Stimulated activated CD8-positive, alpha-beta memory T cell treated with anti-CD3 and anti-CD28 coated beads, Interleukin-15, amount 100 ng/mL, for 4 hours (primary cell): ENCODE measurements at regions not wholly inside any gene's neighbourhood (a gene's known extent, or its start where the extent isn't known, plus 50 kb on each side); places are given as distances from the start of the nearest gene placed in this dataset.
"Not testable (repeated sequence)": the region's sequence is repeated elsewhere in the genome, so short reads cannot be mapped to it uniquely, and the experiment has no call there.

Experiments used
- DNase-seq, 2 donors: peaks; one replicate each; pipeline ENCODE4 v3.0.0-alpha.2; 2020; ENCODE audit warnings: low read depth in 2 of 2

DNA sequence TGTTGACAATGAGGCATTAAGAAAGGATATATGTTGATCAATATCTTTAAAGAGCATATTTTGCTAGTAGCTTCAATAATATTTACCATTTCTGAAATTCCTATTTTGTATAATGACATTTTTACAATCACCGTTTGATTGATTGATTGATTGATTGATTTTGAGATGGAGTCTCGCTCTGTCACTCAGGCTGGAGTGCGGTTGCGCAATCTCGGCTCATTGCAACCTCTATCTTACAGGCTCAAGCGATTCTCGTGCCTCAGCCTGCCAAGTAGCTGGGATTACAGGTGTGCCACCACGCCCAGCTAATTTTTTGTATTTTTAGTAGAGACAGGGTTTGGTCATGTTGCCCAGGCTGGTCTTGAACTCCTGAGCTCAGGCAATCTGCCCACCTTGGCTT, 150.9 kb upstream of the TEX13D start:
- DNase-seq, result not testable (repeated sequence)

DNA sequence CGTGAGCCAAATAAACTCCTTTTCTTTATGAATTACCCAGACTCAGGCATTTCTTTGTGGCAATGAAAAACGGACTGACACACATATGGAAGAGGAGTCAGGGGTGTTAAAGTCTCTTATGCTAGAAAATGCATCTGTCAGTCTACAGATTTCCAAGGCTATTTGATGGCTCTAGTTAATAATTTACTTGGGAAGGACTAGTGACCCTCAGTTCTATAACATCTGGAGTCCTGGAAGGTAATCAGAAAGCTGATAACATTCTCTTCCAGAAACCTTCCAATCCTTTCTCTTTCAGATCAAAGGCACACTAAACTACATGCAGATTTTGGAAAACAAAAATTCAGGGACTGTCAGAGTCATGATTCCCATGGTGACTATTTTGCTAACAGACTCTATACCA, 142.0 kb upstream of the TEX13D start:
- no peak for DNase-seq

DNA sequence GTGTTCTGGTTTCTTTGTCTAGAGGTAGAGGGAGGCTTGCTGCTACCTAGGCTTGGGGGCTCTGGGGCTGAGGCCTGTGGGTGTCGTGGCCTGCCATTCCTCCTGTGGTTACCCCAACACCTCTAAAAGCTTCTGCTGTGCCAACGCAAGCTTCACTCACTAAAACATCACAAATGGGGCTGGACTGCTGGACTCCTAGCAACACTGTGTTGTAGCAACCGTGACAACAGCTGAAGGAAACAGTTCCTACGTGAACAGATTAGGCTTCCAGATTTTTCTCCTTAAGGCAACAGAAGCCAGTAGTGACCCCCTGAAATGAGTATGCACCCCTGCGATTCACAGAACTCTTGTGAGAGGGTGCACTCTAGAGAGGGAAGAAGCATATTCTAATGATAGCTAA, 138.3 kb upstream of the TEX13D start:
- no peak for DNase-seq

DNA sequence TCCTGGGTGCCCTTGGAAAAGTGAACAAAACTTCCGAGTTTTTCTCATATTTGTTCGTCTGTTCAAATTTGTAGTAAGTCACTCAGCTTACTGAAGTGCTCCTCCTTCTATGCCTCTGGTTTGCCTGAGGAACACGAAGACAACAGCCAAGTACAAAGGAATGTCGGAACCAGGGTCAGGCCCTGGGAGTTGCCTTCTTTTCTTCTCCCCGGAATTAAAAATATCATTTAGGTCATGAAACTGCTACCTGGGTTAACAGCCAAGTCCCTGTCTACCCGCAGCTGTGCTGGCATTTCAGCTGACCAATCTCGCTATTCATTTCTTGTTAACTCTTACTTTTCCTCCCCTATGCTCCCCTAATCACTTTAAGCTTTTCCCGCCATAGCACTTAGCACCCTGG, 137.6 kb upstream of the TEX13D start:
- no peak for DNase-seq

DNA sequence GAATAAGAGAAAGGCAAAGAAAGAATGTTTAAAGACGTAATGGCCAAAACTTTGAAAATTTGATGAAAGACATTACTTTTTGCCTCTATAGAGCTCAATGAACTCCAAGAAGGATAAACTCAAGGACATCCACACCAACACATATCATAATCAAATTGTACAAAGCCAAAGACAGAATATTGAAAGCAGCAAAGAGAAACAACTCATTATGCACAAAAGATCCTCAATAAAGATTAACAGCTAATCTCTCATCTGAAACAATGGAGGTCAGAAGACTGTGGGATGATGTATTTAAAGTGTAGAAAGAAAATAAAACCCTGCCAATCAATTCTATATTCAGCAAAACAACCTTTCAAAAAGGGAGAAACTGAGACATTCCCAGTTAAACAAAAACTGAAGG, 129.1 kb upstream of the TEX13D start:
- DNase-seq, result no peak

DNA sequence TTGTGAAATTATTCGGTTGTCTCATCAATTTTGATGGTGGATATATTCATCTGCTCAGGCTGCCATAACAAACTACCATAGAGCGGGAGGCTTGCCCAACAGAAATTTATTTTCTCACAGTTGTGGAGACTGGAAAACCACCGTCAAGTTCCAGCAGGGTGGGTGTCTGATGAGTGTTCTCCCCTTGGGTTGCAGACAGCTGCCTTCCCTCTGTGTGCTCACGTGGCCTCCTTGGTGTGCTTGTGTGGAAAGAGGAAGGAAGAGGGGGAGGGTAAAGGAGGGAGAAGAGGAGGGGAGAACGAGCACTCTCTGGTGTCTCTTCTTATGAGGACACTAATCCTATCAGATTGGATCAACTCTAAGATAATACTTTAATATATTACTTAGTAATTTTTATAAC, 123.8 kb upstream of the TEX13D start:
- no peak for DNase-seq

DNA sequence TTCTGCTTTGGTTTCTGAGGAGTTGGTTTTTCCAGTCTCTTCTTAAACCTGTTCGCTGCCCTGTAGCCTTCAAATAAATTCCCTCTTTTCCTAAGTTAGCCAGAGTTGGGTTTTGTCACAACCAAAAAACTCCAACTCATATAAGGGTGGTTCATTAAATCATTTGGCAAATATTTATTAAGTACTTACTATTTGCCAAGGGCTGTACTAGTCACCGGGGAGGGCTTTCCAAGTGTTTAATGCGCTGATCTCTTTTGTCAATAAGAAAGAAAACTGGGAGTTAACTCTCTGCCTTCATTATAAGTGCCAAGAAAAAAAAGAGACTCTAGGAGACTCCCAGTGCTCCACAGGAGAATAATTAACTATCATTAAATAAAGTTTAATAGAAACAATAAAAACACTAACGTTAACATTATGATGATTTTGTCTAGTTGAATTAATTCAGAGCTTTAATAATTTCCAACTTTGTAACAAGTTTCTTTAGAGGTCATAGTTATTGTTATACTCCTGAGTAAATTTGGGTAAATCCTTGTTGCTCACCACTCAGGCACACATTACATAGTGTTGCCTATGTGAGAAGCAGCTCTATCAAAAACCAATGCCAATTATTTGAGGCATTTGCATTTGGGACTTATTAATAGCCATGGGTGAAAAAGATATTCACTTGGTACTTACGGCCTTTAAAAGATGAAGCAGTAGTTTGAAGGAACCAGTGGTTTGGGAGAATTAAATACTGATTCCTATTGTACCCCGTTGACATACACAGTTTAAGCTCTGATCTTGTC, 122.5 kb upstream of the TEX13D start:
- no peak for DNase-seq

DNA sequence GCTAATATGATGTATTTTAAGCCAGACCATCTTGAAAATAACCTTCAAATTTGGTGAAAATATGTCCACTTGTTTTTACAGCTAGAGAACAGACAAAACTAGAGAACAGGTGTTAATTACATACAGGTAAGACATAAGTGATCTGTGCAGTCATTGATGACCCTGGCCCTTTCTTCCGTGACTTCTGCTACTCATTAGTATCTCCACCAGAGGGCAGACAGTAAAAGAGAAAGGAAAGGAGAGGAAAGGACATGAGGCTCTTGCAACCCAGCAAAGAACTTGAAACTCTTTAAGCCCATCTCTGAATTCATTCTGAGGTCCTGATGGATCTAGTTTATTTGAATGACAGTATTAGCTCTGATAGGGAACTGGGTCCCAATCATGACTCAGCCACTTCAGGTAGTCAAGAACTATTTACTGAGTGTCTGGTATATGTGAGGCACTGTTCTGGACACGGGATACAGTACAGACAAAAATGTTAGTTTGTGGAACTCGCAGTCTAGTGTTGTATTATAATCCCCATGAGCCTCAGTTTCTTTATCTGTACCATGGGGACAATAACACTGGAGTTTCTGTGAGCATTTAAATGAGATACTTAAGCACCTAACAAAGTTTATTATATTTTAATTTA, 121.0 kb upstream of the TEX13D start:
- no peak for DNase-seq

DNA sequence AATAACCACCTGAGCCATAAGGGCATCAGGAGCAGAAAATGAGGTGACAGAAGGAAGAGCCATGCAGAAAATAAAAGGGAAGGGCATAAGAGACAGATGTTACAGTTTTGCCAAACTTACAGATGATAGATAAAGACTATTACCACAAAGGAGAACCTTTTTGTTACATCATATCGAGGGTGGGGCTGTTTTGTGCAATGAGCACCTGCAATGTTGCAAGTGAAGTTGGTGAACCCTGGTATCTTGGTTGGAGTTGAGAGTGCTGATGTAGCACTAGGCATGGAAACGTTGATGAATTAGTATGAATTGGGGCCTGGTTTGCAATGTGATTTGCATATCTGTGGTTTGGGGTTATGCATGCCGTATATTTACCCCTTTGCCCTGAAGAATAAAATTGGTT, 119.8 kb upstream of the TEX13D start:
- no peak for DNase-seq

DNA sequence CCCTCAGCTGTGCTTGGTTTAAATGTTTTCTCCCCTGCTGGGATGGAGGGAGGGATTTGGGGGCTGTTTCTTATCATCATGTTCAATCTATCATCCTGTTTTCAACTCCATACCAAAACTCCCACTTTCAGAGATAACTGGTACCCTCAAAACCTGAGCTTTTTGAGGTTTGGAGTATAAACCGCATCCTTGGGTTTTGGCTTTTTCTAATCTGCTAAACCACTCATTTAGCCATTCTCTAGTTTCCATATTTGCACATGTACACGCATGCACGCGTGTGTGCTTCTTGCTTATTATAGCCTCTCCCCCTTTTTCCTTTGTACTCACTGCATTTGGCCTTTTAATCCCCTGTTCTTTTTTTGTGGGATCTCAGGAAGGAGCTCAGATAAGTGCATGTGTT, 116.7 kb upstream of the TEX13D start:
- no peak for DNase-seq

DNA sequence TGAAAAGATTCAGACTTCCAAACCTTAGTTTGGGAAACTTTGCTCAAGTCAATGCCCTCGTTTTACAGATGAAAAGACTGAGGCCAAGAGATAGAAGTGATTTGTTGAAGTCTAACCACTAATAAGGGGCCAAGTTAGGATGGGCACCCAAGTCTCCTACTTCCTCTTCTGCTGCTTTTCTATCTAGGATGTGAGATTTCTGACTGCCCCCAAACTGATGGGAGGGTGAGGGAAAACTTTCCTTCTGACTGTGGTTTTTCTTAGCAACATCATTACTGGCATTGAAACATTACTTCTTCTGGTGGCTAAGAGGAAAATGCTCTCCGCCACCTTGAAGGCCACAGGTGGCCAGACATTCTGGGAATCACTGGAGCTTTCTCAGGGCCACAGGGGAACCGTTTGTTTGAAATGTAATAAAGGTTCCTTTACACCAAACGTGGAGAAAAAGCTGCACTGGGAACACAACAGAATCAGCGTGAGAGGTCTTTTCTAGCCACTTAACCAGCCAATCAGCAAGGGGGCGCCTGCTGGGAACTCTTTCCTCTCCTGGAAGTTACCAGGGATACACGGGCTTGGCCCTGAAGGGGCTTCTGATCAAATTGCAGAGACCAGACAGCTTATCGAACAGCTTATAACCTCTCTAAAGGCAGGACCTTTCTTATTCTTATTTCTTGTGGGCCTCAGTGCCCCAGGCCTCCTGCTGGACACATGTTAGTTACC, 115.9 kb upstream of the TEX13D start:
- DNase-seq, result no peak

DNA sequence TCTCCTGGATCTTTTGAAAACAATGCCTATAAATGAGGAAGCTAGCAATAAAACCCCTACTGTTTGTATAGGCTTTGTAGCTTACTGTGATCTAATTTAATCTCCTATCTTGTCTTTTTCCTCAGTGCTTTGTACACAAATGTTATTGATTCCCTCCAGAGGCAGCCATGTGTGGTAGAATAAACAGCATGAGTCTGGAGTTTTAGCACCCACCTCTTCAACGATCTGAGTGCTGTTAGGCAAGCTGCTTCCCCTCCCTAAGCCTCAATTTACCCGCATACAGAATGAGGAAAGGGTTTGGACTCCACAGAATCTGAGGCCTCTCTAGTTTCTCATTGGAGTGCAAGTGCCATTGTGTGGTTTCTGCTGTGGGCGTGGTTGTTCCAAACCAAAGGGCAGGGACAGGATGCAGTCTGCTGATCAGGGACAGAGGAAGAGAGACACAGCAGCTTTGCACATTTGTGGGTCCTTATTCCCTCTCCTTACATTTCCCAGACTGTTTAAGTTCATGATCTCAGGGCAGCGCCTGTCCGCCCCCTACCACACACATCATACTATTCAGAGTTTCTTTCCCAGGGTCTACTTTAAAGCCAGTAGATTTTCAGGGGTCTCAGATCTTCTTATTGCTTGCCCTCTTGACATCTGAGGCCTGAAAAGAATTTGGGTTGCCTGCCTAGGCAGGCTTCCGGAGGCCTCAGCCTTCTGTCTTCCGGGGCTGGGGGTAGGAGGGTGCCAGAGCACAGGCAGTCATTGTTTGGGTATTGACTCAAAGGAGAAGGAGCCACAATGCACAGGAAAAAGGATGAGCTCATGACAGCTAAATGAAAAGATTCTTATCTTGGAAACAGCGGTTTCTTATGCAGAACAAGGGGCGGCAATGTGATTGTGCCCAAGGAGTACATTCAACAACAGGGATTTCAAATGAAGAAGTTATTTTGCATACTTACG, 114.9 kb upstream of the TEX13D start:
- DNase-seq, result peak in 1 of 2 donors; percentile 46

DNA sequence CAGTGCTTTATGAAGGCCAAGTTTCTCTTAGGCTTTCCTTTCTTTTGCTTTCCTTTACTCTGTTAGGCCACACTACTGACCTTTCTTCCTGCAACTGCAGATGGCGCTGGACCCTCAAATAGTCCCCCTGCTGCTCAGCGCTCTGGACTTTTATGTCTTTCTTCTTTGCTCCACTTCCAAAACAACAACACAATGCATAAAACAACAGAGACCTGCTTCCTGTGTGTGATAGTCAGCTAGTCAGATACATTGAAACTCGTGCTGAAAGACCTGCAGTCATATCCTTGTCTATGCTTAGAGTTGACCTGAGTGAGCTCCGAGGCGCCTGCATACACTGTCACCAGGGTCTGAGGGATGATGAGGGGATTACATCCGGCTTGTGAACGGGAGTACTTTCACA, 108.9 kb upstream of the TEX13D start:
- no peak for DNase-seq

DNA sequence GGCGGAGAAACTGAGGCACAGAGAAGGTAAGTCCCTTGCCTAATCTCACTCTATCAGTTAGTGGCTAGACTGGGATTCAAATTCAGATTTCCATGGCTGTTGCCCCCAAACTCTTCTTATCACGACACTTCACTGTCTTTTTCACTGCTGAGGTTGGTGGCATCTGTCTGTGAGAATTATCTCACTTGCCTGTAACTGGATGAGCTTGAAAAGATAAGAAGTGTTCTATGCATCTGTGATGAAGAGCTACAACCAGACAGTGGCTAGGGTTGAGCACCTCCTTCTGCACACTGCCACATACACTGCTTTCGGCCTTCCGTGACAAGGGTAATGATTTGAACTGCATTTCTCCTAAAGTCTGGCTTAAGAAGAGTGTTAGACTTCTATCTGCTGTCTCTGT, 107.9 kb upstream of the TEX13D start:
- DNase-seq, result no peak

DNA sequence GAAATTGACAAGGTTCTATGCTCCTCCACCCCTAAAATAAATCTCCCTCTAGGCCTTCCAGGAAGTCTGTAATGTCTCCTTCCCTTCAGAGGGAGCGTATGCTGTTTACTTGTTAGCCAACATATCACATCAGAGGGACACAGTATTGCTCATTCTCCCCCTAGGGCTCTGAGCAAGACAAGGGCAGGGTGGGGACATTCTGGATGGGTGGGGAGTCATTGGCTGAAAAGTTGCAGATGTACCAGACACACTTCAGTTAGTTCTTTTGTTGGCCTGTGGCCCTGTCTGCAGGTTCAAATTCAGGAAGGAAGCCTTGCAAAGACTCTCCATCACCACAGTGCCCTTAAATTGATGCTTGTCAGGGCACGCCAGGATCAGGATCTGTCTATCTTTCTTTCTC, 106.3 kb upstream of the TEX13D start:
- no peak for DNase-seq

DNA sequence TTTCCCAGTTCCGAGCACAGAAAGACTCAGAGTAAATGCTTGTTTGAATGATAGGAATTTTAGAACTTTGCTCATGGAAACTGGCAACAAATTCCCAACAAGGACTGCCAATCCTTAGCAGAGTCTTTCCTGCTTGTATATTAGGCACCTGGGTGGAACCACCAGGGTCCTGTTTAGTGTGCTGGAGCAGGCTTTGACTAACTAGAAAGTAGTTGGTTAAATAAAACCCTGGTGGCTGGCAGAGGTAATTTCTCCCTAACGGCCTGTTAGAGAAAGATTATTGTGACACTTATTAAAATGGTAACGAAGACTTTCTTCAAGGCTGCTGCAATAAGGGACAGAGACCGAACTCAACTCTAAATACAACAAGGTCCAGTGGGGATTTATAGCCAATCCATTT, 103.6 kb upstream of the TEX13D start:
- no peak for DNase-seq

DNA sequence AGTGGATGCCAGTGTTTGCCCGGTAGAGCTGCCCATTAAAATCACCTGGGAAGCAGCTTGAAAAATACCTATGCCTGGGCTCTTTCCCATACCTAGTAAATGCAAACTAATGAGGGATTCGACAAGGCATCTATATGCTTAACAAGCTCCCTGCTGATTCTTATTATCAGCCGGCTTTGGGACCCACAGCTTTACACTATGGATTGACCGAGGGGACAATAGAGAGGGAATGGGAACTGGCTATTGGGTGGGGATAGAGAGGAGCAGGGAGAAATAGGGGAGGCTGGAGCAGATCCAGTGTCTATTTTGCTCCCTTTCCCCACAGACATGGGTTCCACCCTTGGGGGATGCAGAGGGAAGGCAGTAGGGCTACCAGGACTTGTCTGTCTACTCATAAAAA, 103.1 kb upstream of the TEX13D start:
- DNase-seq, result no peak

DNA sequence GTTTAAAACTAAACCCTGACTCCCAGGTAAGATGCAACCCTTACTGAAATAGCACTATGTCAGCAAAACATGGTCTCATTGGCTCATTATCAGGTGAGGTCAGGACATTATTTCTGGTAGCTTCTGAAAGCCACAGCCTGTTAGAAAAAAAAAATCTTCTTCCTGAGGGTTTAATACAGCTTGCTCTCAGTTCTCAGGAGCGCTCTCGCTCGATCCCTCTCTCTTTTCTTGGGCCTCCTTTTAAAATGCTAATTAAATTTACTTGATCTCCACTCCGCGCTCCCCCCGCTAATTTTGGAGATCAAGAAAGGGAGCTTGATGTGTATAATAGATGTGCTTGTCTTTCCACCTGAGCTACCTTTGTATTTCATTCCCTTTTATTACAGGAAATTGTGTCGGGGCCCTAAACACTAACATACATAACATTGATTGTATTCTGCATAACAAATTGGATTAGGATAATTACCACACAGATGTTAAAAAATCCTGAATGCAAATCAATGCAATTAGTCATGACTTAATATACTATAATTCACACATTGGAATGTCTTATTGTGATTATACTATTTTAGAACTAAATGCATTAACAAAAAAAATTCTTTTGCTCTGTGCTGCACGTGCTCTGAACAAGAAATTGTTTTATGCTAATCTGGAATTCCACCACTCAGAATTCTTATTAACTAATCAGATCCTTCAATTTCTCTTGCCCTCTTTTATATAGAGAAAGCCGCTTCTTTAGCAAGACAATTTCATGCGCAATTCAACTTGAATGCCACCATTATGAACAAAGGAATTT, 101.6 kb upstream of the TEX13D start:
- DNase-seq, result no peak

DNA sequence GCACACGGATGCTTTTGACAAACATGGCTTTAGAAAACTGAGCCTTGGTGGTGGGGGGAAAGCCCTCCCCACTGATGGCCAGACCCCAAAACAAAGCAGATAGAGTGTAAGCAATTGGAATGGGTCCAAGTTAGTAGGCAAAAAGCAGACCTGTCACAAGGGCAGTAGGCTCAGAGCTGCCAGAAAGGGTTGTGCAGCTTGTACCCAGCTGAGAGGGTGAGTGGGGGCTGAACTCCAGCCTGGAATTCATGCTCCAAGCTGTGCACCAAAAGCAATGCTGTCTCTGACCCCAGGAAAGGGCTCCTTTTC, 101.1 kb upstream of the TEX13D start:
- DNase-seq, result no peak

DNA sequence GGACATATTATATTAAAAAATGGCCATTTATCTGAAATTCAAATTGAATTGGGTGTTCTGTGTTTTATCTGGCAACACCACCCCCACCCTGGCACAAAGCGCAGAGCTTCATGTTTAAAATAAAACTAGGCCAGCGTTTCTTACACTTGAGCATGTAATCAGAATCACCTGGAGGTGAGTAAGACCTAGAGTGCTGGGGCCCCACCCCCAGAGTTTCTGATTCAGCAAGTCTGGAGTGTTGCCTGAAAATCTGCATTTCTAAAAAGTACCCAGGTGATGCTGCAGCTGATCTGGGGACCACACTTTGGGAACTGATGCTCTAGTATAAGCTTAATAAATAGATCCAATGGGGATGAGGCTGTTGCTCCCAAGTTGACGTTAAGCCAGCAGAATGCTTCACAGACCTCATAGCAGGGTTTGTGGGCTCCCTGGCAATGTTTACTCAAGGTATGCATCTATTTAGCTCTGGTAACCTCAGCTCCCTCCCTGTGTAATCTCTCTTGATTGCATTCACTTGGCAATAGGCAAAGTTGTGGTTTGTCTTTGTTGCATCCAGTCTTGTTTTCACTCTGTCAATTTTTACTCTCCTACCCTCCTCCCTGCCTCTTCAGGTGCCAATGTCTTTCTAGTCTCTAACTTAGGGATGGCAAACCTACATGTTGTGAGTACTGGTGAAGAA, 99.8 kb upstream of the TEX13D start:
- DNase-seq, result no peak

DNA sequence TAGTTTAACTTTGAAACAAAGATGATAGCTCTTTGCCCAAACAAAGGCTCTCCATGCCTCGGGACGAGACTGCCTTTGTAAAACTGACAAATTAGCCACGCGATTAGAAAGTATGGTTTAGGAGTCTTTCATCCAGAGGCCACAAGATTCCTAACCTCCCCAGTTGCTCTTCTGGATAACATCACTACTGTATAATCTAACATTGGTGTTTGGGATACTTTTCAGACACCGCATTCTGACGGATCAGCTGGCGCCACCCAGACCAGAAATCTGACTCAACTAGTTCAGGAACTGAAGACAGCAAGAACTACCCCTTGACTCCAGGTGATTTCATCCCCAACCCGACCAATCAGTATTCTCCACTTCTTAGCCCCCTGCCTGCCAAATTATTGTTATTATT, 98.1 kb upstream of the TEX13D start:
- DNase-seq, result no peak
